ENCODE measurements at regions not wholly inside any gene's neighbourhood (a gene's known extent, or its start where the extent isn't known, plus 50 kb on each side); places are given as distances from the start of the nearest gene placed in this dataset.

GRCh38 chr4:32147446-32148085 lies 1427.4 kb downstream of the PCDH7 start (continued):
- TF ChIP-seq CREB5 (CRISPR knock-in tag; IDR thresholded peaks at IDR 0.05; ENCODE audit: low read depth), result no peak

- no peak for ATAC-seq
- TF ChIP-seq PPARA (CRISPR knock-in tag; IDR thresholded peaks at IDR 0.05; ENCODE audit: borderline replicate concordance) (no peak), OSR1 (CRISPR knock-in tag; IDR thresholded peaks at IDR 0.05) (no peak), PATZ1 (CRISPR knock-in tag; IDR thresholded peaks at IDR 0.05; ENCODE audit: borderline replicate concordance) (no peak), RARB (CRISPR knock-in tag; IDR thresholded peaks at IDR 0.05) (no peak), ZC3H10 (CRISPR knock-in tag; IDR thresholded peaks at IDR 0.05) (no peak), ZNF70 (CRISPR knock-in tag; IDR thresholded peaks at IDR 0.05) (no peak), CREB5 (CRISPR knock-in tag; IDR thresholded peaks at IDR 0.05; ENCODE audit: low read depth) (no peak), ISL1 (CRISPR knock-in tag; IDR thresholded peaks at IDR 0.05) (no peak), SNAI2 (CRISPR knock-in tag; IDR thresholded peaks at IDR 0.05) (no peak), ZFP3 (CRISPR knock-in tag; IDR thresholded peaks at IDR 0.05) (no peak), TOX (CRISPR knock-in tag; IDR thresholded peaks at IDR 0.05; ENCODE audit: borderline replicate concordance) (no peak), TCF4 (CRISPR knock-in tag; IDR thresholded peaks at IDR 0.05; ENCODE audit: borderline replicate concordance) (no peak), CSRNP3 (CRISPR knock-in tag; IDR thresholded peaks at IDR 0.05) (no peak), ZFP30 (CRISPR knock-in tag; IDR thresholded peaks at IDR 0.05) (no peak), ZNF8 (CRISPR knock-in tag; IDR thresholded peaks at IDR 0.05) (no peak), ESRRG (CRISPR knock-in tag; IDR thresholded peaks at IDR 0.05) (no peak), BACH2 (CRISPR knock-in tag; IDR thresholded peaks at IDR 0.05; ENCODE audit: borderline replicate concordance) (no peak), ARNTL (CRISPR knock-in tag; IDR thresholded peaks at IDR 0.05; ENCODE audit: borderline replicate concordance, low read depth) (no peak)
These were observed 1428.0 kb downstream of the PCDH7 start for GRCh38 chr4:32148111-32148666.

GRCh38 chr4:32158961-32159360 lies 1438.8 kb downstream of the PCDH7 start:
- no peak for TF ChIP-seq ZNF8 (CRISPR knock-in tag; IDR thresholded peaks at IDR 0.05)
- no peak for TF ChIP-seq BACH2 (CRISPR knock-in tag; IDR thresholded peaks at IDR 0.05; ENCODE audit: borderline replicate concordance)
- no peak for TF ChIP-seq TOX (CRISPR knock-in tag; IDR thresholded peaks at IDR 0.05; ENCODE audit: borderline replicate concordance)
- no peak for TF ChIP-seq OSR1 (CRISPR knock-in tag; IDR thresholded peaks at IDR 0.05)
- no peak for TF ChIP-seq CSRNP3 (CRISPR knock-in tag; IDR thresholded peaks at IDR 0.05)
- TF ChIP-seq CSDC2 (CRISPR knock-in tag; IDR thresholded peaks at IDR 0.05), result no peak
- no peak for TF ChIP-seq SNAI2 (CRISPR knock-in tag; IDR thresholded peaks at IDR 0.05)
- no peak for TF ChIP-seq PPARA (CRISPR knock-in tag; IDR thresholded peaks at IDR 0.05; ENCODE audit: borderline replicate concordance)
- TF ChIP-seq GLIS3 (CRISPR knock-in tag; IDR thresholded peaks at IDR 0.05), result no peak
- TF ChIP-seq POU6F1 (CRISPR knock-in tag; IDR thresholded peaks at IDR 0.05; ENCODE audit: borderline replicate concordance, low read depth), result no peak
- no peak for TF ChIP-seq TCF4 (CRISPR knock-in tag; IDR thresholded peaks at IDR 0.05; ENCODE audit: borderline replicate concordance)
- no peak for TF ChIP-seq ESRRG (CRISPR knock-in tag; IDR thresholded peaks at IDR 0.05)
- no peak for TF ChIP-seq ZNF70 (CRISPR knock-in tag; IDR thresholded peaks at IDR 0.05)
- no peak for TF ChIP-seq ZNF565 (CRISPR knock-in tag; conservative IDR thresholded peaks at IDR 0.05; ENCODE audit: low read depth)
- TF ChIP-seq PATZ1 (CRISPR knock-in tag; IDR thresholded peaks at IDR 0.05; ENCODE audit: borderline replicate concordance), result no peak
- TF ChIP-seq ZFP30 (CRISPR knock-in tag; IDR thresholded peaks at IDR 0.05), result no peak
- no peak for TF ChIP-seq ZC3H10 (CRISPR knock-in tag; IDR thresholded peaks at IDR 0.05)
- no peak for TF ChIP-seq ZFP3 (CRISPR knock-in tag; IDR thresholded peaks at IDR 0.05)
- no peak for ATAC-seq

Data from SK-N-SH treated with all-trans-retinoic acid at 6 μM for 48 hours (cell line).